OCI-LY3 (cell line): ENCODE measurements at regions not wholly inside any gene's neighbourhood (a gene's known extent, or its start where the extent isn't known, plus 50 kb on each side); places are given as distances from the start of the nearest gene placed in this dataset.

Experiments
- H2AFZ ChIP-seq: fragments of 200-600, 300-600 bp; shearing (Covaris generic); 2 replicates; pipeline ENCODE4 v1.6.0; 2014; ENCODE audit warnings: antibody characterized with exemption, low read depth, low read length
- H3K27ac ChIP-seq: fragments of 200-600, 300-600 bp; sonication (generic); 2 replicates; pipeline ENCODE4 v1.5.1; 2014; ENCODE audit warnings: mild to moderate bottlenecking, low read length, moderate library complexity, mixed read lengths
- H3K27me3 ChIP-seq: fragments of 200-600, 300-600 bp; sonication (generic); 2 replicates; pipeline ENCODE4 v1.6.1; 2014; ENCODE audit warnings: low read depth, low read length, mixed read lengths
- H3K36me3 ChIP-seq: fragments of 200-600, 300-600 bp; sonication (generic); replicated peaks from 2 replicates; pipeline ENCODE3; 2014; ENCODE audit warnings: low read depth, low read length, mixed read lengths
- H3K4me1 ChIP-seq: fragments of 300-600, 200-600 bp; sonication (generic); 2 replicates; pipeline ENCODE4 v1.6.1; 2014; ENCODE audit warnings: low read length, mixed read lengths
- H3K4me2 ChIP-seq: fragments of 200-600, 300-600 bp; sonication (generic); 2 replicates; pipeline ENCODE4 v1.6.1; 2014; ENCODE audit warnings: low read length, mixed read lengths
- H3K4me3 ChIP-seq: fragments of 300-600, 200-600 bp; sonication (generic); 2 replicates; pipeline ENCODE4 v1.5.1; 2014; ENCODE audit warnings: antibody characterized with exemption, mild to moderate bottlenecking, low read length, moderate library complexity
- H3K79me2 ChIP-seq: fragments of 300-600, 200-600 bp; shearing (Covaris generic); 2 replicates; pipeline ENCODE4 v1.6.1; 2014; ENCODE audit warnings: mild to moderate bottlenecking, low read length, mixed read lengths
- H3K9ac ChIP-seq: fragments of 300-600, 200-600 bp; shearing (Covaris generic); 2 replicates; pipeline ENCODE4 v1.6.0; 2014; ENCODE audit warnings: mild to moderate bottlenecking, low read length, moderate library complexity
- H3K9me3 ChIP-seq: fragments of 200-600, 300-600 bp; shearing (Covaris generic); 2 replicates; pipeline ENCODE4 v1.6.1; 2014; ENCODE audit warnings: low read length, mixed read lengths; ENCODE audit not compliant: insufficient read depth
- H4K20me1 ChIP-seq: fragments of 200-600, 300-600 bp; sonication (generic); 2 replicates; pipeline ENCODE4 v1.6.1; 2016; ENCODE audit warnings: low read length, mixed read lengths; ENCODE audit not compliant: insufficient read depth
- CTCF ChIP-seq: fragments of 200-600, 300-600 bp; sonication (generic); IDR thresholded peaks from 2 replicates; pipeline ENCODE4 v1.5.1; 2014; ENCODE audit warnings: antibody characterized with exemption, low read length, low read depth
- EZH2phosphoT487 ChIP-seq: fragments of 200-600 bp; shearing (Covaris generic); IDR thresholded peaks from 2 replicates; pipeline ENCODE4 v1.6.1; 2018; ENCODE audit warnings: antibody characterized with exemption, mixed run types, low read depth

- no peak overlapping the region for H3K4me3 ChIP-seq
- H3K27me3 ChIP-seq: no peaks in the 10 kb centered on the region
- H3K36me3 ChIP-seq: no peaks in the 10 kb centered on the region
- H3K9me3 ChIP-seq: no peaks in the 10 kb centered on the region
- no peaks in the 10 kb centered on the region for H3K79me2 ChIP-seq
- H3K27ac ChIP-seq: no peak overlapping the region
- H3K9ac ChIP-seq: no peak overlapping the region
- H3K4me1 ChIP-seq: no peaks in the 10 kb centered on the region
- no peak overlapping the region for H3K4me2 ChIP-seq
- no peak for TF ChIP-seq EZH2phosphoT487
- TF ChIP-seq CTCF: no peak
- H4K20me1 ChIP-seq: no peaks in the 10 kb centered on the region
- no peak overlapping the region for H2AFZ ChIP-seq
Measured at GRCh38 chr6:19635728-19636127, 201.4 kb upstream of the ID4 start.

GRCh38 chr6:19637010-19637409 lies 200.2 kb upstream of the ID4 start:
- Histone ChIP-seq H3K9ac (no peak overlapping the region), H3K4me3 (no peak overlapping the region), H3K4me2 (no peak overlapping the region), H2AFZ (no peak overlapping the region), H3K79me2 (no peaks in the 10 kb centered on the region), H3K9me3 (no peaks in the 10 kb centered on the region), H3K4me1 (no peaks in the 10 kb centered on the region), H3K27ac (no peak overlapping the region), H4K20me1 (no peaks in the 10 kb centered on the region), H3K27me3 (no peaks in the 10 kb centered on the region; the same call in 1 of the 2 replicates), H3K36me3 (no peaks in the 10 kb centered on the region)
- TF ChIP-seq CTCF (no peak), EZH2phosphoT487 (no peak)

- H3K4me1 ChIP-seq: no peaks in the 10 kb centered on the region
- H3K27me3 ChIP-seq: no peaks in the 10 kb centered on the region; the same call in 1 of the 2 replicates
- no peak overlapping the region for H3K4me3 ChIP-seq
- no peak overlapping the region for H2AFZ ChIP-seq
- no peak overlapping the region for H3K4me2 ChIP-seq
- TF ChIP-seq EZH2phosphoT487 (no peak), CTCF (no peak)
- no peak overlapping the region for H3K9ac ChIP-seq
- no peaks in the 10 kb centered on the region for H3K79me2 ChIP-seq
- H3K27ac ChIP-seq: no peak overlapping the region
- H3K9me3 ChIP-seq: no peaks in the 10 kb centered on the region
- H3K36me3 ChIP-seq: no peaks in the 10 kb centered on the region
- H4K20me1 ChIP-seq: no peaks in the 10 kb centered on the region
Measured at GRCh38 chr6:19638931-19639330, 198.2 kb upstream of the ID4 start.

GRCh38 chr6:19643287-19643686 lies 193.9 kb upstream of the ID4 start:
- Histone ChIP-seq H3K4me2 (no peak overlapping the region), H3K9me3 (no peaks in the 10 kb centered on the region), H3K36me3 (no peaks in the 10 kb centered on the region), H3K27me3 (no peaks in the 10 kb centered on the region; the same call in 1 of the 2 replicates), H3K79me2 (no peaks in the 10 kb centered on the region), H3K4me1 (no peaks in the 10 kb centered on the region), H3K9ac (no peak overlapping the region), H3K27ac (no peak overlapping the region), H4K20me1 (no peaks in the 10 kb centered on the region), H3K4me3 (no peak overlapping the region), H2AFZ (no peak overlapping the region)
- TF ChIP-seq CTCF: no peak
- TF ChIP-seq EZH2phosphoT487: no peak
